ENCODE measurements at regions not wholly inside any gene's neighbourhood (a gene's known extent, or its start where the extent isn't known, plus 50 kb on each side); places are given as distances from the start of the nearest gene placed in this dataset.

DNA sequence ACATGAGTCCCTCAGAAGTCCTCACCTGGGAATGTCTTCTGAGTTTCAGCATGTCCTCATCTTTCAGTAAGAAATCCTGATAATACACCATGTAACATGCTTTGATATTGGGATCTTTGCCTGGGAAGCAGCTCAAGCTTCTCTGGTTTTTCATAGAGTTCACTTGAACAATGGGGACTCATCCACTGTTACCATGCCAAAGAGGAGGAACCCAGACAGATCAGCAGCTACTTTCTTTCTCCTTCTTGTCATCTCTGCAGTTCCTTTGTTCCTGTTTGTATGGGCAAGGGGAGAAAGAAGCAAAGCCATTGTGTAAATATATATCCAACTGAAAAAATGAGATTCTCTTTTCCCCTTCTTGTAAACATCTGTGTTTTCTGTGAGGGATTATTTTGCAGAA, 450.6 kb upstream of the HS3ST5 start:
- DNase-seq (ENCODE audit: low read depth, low spot score): no peak
- in situ Hi-C loops (cut with HindIII; ENCODE audit: low pct_unique_long_range_greater_than_20kb, low sequenced_read_pairs): no loop called here

DNA sequence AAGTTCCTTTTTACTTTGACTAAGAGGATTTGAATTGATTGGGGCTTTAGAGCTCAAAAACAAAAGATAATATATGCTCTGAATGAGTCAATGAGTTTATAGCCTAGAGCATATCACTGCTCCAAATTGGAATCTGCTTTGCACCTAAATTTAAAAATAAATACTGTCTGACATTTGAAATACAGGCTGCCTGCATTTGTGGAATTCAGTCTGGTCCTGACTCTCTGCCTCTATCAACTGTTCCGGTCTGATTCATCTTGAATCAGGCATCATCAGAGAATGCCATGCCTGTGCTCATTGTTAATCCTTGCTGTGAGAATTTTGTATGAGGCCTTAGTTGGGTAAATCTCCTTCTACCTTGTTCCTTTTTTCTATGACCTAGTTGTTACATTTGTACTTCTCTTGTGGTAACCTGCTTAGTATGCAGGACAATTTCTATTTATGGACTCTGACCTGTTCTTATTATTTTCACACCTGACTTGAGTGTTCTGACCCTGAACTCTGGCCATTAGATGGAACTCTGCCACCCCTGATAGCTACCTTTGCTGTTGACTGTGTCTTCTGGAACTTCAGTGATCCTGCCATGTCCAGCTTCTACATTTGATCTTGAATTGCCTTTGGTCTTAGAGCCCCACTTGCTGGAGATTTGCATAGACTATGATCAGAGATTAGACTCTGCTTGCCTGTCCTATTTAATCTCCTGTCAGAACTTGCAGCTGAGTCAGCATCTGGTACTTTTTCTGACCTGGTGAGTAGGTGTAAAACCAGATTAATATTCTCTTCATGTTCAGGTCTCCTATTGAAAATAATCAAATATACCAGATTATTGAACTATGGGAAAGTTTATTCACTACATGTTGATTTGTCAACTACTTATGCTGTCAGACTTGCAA, 442.7 kb upstream of the HS3ST5 start:
- DNase-seq (ENCODE audit: low read depth, low spot score): no peak
- in situ Hi-C loops (cut with HindIII; ENCODE audit: low pct_unique_long_range_greater_than_20kb, low sequenced_read_pairs): no loop called here

DNA sequence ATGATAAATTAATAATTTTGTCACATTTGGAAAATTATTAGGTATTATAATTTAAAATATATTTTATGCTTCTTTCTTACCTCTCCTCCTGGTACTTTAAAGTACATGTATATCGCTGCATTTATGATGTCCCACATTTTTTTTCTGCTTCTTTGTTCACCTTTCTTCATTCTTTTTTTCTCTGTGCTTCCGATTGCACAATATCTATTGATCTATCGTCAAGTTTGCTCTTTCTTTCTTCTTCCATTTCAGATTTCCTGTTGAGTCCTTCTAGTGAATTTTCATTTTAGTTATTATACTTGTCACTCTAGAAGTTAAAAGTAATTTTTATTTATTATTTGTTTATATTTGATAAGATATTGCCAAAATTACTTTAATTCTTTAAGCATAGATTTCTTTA, 441.0 kb upstream of the HS3ST5 start:
- in situ Hi-C loops (cut with HindIII; ENCODE audit: low pct_unique_long_range_greater_than_20kb, low sequenced_read_pairs): no loop called here
- DNase-seq (ENCODE audit: low read depth, low spot score): no peak

DNA sequence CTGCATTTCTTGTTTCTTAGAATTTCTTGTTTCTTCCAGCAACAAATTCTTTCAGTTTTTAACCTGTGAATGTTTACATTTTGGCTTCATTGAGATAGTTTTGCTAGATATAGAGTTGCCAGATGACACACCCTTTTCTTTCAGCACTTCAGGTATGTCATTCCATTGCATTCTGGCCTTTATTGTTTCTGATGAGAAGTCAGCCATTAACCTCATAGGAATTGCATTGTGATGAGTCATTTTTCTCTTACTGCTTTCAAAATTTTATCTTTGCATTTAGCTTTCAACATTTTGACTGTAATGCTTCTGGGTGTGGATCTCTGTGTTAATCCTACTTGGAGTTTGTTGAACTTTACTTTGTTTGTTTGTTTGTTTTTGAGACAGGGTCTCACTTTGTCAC, 440.3 kb upstream of the HS3ST5 start:
- DNase-seq (ENCODE audit: low read depth, low spot score): no peak
- in situ Hi-C loops (cut with HindIII; ENCODE audit: low pct_unique_long_range_greater_than_20kb, low sequenced_read_pairs): no loop called here

DNA sequence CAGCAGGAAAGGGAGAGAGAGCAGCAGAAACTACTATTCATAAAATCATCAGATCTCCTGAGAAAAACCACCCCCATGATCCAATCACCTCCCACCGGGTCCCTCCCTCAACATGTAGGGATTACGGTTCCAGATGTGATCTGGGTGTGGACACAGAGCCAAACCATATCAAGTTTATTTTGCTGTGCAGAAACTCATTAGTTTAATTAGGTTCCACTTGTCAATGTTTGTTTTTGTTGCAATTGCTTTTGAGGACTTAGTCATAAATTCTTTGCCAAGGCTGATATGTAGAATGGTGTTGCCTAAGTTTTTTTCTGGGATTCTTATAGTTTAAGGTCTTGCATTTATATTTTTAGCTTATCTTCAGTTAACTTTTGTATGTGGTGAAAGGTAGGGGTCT, 422.0 kb upstream of the HS3ST5 start:
- in situ Hi-C loops (cut with HindIII; ENCODE audit: low pct_unique_long_range_greater_than_20kb, low sequenced_read_pairs): no loop called here
- no peak for DNase-seq (ENCODE audit: low read depth, low spot score)

DNA sequence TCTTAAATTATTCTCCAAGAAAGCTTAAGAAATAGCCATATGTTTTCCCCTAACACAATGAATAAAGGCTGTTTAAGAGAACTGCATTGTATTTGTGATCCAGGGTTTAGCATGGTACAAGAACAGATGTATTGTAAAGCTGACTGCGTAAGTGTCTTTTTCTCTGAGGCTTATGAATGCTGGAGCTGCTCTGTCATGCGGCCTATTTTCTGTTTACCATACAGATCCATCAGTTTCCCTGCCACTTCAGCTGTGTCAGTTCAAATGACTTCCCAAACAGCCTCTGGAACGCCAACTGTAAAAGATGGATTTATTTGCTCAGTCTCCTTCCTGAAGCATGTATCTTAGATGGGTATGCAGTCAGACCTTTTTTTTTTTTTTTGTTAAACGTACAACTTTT, 419.3 kb upstream of the HS3ST5 start:
- peak; percentile 23 for DNase-seq (ENCODE audit: low read depth, low spot score)
- in situ Hi-C loops (cut with HindIII; ENCODE audit: low pct_unique_long_range_greater_than_20kb, low sequenced_read_pairs): no loop called here

DNA sequence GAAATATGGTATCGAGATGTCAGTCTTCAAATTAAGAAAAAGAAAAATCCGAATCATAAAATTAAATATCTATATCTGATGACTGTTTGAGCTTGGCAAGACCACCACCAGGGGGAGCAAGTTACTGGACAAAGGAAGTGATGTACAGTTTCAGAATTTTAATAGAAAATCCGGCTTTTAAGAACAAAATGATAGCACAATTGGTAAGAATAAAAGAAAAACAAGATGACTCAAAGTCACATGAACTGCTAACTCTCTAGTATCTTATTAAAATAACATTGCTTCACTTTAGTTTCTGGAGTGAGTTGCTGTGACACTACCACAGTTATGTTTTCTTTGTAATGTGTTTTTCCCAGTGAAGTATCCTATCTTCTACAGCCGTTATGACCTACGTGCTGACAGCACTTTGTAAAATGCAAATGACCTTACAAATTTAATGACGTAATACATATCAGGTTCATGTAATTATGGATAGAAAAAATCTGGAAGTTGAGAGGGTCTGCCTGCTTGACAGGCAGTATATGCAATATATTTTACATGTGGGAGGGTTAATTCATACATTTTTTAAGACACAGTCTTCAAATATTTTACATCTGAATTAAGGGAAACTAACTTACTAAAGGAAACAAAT, 405.3 kb upstream of the HS3ST5 start:
- in situ Hi-C loops (cut with HindIII; ENCODE audit: low pct_unique_long_range_greater_than_20kb, low sequenced_read_pairs): no loop called here

DNA sequence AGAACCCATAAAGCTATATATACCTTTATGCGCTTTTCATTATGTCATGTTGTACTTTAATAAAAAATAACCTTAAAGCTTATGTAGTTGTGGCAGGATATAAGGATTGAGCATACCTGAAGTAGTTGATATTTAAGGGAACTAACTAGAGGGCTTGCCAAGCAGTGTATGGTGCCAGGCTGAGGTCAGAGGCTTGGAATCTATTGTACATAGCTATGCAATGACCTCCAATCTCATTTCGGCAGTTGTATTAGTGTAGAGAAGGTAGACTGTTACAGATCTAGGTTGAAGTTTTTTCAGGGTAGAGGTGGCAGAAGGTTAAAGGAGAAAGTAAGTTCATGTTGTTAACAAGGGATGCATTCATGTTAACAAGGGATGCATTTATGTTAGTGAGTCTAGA, 397.7 kb upstream of the HS3ST5 start:
- no peak for DNase-seq (ENCODE audit: low read depth, low spot score)
- in situ Hi-C loops (cut with HindIII; ENCODE audit: low pct_unique_long_range_greater_than_20kb, low sequenced_read_pairs): no loop called here

More for the DNA sequence above, 405.3 kb upstream of the HS3ST5 start:
- DNase-seq (ENCODE audit: low read depth, low spot score): peak; percentile 56

DNA sequence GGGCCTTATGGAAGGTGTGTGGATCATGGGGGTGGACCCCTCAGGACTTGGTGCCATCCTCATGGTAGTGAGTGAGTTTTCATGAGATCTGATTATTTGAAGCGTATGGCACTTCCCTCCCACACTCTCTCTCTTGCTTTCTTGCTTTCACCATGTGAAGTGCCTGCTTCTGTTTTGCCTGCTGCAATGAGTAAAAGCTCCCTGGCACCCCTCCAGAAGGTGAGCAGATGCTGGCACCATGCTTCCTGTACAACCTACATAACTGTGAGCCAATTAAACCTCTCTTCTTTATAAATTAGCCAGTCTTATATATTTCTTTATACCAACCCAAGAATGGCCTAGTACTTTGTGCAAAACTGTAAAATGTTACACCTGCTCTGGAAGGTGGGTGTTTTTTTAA, 396.8 kb upstream of the HS3ST5 start:
- no peak for DNase-seq (ENCODE audit: low read depth, low spot score)
- in situ Hi-C loops (cut with HindIII; ENCODE audit: low pct_unique_long_range_greater_than_20kb, low sequenced_read_pairs): no loop called here

DNA sequence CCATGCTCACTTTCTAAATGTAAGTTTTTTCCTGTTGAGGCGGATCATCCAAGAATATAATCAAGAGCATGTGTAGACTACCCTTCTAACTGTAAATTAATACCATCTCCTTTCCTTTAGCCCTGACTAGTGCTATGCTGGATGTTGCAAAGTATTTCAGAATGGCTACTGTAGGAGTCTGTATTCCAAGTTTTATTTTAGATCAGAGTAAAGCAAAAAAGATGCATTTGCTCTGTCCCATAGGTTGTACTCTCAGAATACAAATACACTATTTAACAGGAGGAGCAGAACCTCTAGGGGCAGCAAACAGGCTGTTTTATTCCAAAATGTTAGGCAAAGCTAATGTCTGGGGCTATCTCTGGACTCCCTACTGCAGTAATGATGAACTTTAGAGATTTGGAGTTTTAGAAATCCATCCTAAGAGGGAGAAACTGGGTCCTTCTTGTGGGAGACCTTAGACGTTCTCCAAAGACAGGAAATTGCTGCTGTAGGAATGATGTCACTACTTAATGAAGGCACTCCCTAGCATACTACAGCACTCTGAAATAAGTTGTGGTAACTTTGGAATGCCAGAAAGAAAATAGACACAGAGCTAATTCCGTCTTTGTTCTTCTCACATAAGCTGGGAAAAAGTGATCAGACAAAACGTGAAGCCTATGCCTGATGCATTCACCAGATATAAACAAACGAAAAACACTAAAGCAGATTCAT, 392.4 kb upstream of the HS3ST5 start:
- peak; percentile 10 for DNase-seq (ENCODE audit: low read depth, low spot score)
- in situ Hi-C loops (cut with HindIII; ENCODE audit: low pct_unique_long_range_greater_than_20kb, low sequenced_read_pairs): no loop called here

DNA sequence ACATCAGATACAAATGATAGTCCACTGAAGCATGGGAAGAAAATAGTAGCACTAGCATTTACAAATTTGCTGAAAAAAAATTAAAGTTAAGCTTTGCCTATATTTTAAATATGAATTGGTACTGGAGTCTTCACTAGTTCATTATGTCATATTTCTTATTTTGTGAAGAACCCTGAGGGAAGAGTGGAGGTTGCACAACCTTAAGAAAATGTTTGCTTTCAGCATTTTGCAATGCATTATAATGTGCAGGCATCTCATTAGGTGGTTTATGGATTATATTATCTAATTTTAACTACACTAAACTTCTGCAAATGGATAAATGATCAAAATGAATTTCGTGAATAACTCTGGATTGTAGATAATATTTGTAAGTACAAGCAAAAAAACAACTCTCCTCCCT, 390.8 kb upstream of the HS3ST5 start:
- DNase-seq (ENCODE audit: low read depth, low spot score): no peak
- in situ Hi-C loops (cut with HindIII; ENCODE audit: low pct_unique_long_range_greater_than_20kb, low sequenced_read_pairs): no loop called here

DNA sequence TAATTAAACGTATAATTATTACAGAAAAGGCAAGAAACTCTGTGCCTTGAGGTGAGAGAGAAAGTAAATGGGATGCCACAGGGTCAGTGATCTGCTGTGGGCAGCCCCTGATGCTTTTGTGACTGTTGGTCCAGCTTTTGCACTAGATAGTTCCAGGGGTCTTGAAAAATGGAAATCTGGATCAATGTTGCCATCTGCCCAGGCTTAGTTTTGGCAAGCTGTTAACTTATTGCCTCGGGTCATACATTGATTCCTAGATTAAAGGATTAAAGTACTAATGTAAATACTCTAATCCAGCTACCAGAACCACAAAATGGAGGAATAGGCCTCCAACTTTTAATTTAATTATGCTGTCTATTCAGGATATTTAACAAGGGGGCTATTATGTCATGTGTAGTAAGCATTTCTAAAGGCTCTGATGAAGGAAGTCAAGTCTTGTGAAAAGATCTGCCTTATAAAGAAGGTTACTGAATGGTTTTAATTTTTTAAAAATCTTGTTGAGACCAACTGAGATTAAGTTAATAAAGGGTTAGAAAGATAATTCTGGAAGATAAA, 376.0 kb upstream of the HS3ST5 start:
- DNase-seq (ENCODE audit: low read depth, low spot score): no peak
- in situ Hi-C loops (cut with HindIII; ENCODE audit: low pct_unique_long_range_greater_than_20kb, low sequenced_read_pairs): no loop called here

DNA sequence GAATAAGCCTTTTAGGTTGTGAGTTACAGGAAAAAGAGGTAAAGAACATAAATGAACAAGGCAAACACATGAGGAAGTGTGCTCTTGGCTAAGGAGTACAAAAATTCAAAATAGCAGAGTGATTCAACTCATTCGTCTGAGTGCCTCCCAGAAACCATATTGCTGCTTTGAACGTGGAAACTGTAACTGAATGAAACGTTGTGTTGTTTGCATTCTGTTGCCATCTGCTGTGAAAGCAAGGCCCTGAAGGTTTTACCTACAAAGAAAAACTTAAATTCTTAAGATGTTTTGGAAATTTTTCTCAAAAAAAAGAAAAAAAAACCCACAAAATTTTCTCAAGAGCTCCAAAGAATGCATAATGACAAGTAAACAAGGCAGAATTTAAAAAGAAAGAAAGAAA, 375.4 kb upstream of the HS3ST5 start:
- in situ Hi-C loops (cut with HindIII; ENCODE audit: low pct_unique_long_range_greater_than_20kb, low sequenced_read_pairs): no loop called here
- DNase-seq (ENCODE audit: low read depth, low spot score): peak; percentile 2

DNA sequence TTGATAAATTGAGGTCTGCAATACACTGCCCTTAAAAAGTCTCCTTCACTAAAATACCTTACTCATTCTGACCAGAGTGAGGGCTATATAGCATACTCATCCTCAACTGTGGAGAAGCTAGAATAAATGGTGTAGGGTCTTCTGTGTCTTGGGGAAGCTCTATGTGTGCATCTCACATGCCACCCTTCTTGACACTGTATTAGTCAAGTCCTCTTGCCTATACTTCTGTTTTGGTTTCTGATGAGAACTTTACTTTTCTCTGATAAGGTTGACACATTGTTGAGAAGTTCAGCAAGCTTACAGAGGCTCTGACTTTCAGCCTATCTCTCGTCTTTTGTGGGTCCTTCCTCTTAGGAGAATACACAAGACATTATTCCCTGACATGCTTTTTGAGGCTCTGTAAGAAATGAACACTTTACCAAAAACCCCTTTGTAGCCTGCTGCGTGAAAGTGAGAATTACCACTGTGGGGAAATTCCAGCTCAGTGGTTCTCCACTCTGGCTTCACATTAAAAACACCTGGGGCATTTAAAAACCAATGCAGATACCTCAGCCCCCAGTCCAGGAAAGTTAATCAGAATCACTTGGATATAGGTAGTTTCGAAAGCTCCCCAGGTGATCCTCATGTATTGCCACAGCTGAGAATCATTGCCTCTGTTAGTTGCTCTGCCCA, 372.1 kb upstream of the HS3ST5 start:
- in situ Hi-C loops (cut with HindIII; ENCODE audit: low pct_unique_long_range_greater_than_20kb, low sequenced_read_pairs): no loop called here
- no peak for DNase-seq (ENCODE audit: low read depth, low spot score)

DNA sequence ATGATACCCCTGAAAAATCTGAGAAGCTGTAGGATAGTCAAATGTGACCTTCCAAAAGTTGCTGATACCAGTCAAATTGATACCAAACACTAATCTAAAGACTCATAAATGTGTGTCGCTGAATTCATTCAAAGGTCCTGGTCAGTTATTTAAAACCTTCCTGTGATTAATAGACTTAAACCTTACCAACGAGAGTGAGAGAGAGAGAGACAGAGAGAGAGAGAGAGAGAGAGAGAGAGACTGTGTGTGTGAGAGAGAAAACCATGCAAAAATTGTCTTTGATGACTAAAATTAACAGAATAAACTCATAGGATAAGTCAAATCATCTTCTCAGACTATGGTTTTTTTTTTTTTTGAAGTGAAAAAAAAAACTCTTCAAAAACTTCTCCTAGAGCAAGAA, 370.9 kb upstream of the HS3ST5 start:
- DNase-seq (ENCODE audit: low read depth, low spot score): no peak
- in situ Hi-C loops (cut with HindIII; ENCODE audit: low pct_unique_long_range_greater_than_20kb, low sequenced_read_pairs): no loop called here

DNA sequence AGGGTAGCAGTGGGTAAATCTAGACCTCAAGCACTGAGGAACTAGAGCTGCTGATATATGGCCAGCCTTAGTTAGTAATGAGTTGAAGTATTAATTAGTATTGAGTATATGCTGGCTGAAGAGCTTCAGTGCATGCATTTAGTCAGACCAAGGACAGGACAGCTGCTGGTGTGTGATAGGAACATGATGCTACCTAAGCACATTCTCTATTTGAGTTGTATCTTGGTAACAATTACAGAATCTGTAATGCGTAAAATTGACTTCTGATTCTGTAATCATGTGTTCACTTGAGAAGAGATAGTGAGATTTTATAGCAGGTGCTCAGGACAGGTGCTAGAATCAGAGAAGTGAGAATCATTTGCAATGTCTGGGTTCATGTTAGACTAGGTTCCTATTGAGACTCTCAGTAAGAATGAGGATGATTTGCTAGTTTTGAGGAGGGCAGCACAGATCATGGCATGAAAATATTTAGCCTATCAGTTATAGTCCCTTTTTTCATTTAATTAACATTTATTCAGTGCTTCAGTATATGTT, 369.4 kb upstream of the HS3ST5 start:
- DNase-seq (ENCODE audit: low read depth, low spot score): no peak
- in situ Hi-C loops (cut with HindIII; ENCODE audit: low pct_unique_long_range_greater_than_20kb, low sequenced_read_pairs): no loop called here

DNA sequence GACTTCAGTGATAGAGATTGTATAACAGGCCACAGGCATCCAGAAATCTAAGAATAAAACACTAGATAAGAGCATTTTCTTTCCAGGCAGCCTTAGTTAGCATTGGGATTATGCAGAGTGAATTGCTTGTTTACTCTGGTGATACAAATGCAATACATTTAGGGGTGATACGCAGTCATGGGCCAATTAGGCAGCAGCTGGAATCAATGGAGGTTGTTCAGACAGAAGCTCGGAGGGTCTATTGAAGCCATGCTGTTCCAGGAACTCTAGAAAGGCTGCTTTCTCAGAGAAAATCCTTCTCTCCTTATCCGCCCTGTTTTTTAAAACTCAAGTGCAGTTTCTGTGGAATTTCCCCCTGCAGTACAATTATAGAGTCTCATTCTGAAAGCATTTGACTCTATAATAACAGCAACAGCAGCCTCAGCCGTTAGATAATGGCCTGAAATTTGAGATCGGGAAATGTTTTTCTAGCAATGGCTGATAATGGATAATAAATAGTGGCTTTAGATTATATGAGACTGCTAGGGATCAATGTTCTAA, 364.3 kb upstream of the HS3ST5 start:
- in situ Hi-C loops (cut with HindIII; ENCODE audit: low pct_unique_long_range_greater_than_20kb, low sequenced_read_pairs): no loop called here
- DNase-seq (ENCODE audit: low read depth, low spot score): no peak

Measured in SK-MEL-5 (cell line).